Adrenal gland (tissue), 5 donors: ENCODE measurements at regions not wholly inside any gene's neighbourhood (a gene's known extent, or its start where the extent isn't known, plus 50 kb on each side); places are given as distances from the start of the nearest gene placed in this dataset.

Experiments used
- POLR2A ChIP-seq, 2 donors: fragments of 450-650 bp; IDR thresholded peaks; one replicate each; pipeline ENCODE4 v1.6.1; 2017; ENCODE audit warnings: antibody characterized with exemption in 2 of 2, mild to moderate bottlenecking in 2 of 2, moderate library complexity in 1 of 2
- TF ChIP-seq, protein P1 (sequence below), 6 experiments: fragments of 450-650 bp in 4 of 6; fragments of 200-600 bp in 2 of 6; sonication (generic) in 1 of 6; IDR thresholded peaks; 1 replicate in 5 of 6; 2 replicates in 1 of 6; pipeline versions ENCODE4 v1.5.1 to v1.8.0; 2016 to 2021; ENCODE audit warnings: antibody characterized with exemption in 6 of 6, mild to moderate bottlenecking in 2 of 6, moderate library complexity in 1 of 6
- donor health status: DM: no; HTN: no; CAD: no.

GRCh38 chr7:120201290-120201689, 71.7 kb upstream of the KCND2 start:
- TF ChIP-seq, protein P1, sequence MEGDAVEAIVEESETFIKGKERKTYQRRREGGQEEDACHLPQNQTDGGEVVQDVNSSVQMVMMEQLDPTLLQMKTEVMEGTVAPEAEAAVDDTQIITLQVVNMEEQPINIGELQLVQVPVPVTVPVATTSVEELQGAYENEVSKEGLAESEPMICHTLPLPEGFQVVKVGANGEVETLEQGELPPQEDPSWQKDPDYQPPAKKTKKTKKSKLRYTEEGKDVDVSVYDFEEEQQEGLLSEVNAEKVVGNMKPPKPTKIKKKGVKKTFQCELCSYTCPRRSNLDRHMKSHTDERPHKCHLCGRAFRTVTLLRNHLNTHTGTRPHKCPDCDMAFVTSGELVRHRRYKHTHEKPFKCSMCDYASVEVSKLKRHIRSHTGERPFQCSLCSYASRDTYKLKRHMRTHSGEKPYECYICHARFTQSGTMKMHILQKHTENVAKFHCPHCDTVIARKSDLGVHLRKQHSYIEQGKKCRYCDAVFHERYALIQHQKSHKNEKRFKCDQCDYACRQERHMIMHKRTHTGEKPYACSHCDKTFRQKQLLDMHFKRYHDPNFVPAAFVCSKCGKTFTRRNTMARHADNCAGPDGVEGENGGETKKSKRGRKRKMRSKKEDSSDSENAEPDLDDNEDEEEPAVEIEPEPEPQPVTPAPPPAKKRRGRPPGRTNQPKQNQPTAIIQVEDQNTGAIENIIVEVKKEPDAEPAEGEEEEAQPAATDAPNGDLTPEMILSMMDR (IDR thresholded peaks at IDR 0.05) = no peak
- no peak for TF ChIP-seq POLR2A (IDR thresholded peaks at IDR 0.05)
